Stomach (tissue), 8 donors: ENCODE measurements at regions not wholly inside any gene's neighbourhood (a gene's known extent, or its start where the extent isn't known, plus 50 kb on each side); places are given as distances from the start of the nearest gene placed in this dataset.
"Not testable (repeated sequence)": the region's sequence is repeated elsewhere in the genome, so short reads cannot be mapped to it uniquely, and the experiment has no call there.

ENCODE experiments used
- DNase-seq, 2 donors: peaks; one replicate each; pipeline versions ENCODE4 v3.0.0 to v3.0.0-alpha.2; 2013 to 2019
- H3K27ac ChIP-seq, 5 donors: fragments of 200-600 bp in 4 of 5; sonication (generic) in 4 of 5; one replicate each; pipeline ENCODE4 v1.5.1; 2013 to 2019; ENCODE audit warnings: mild to moderate bottlenecking in 1 of 5, moderate library complexity in 1 of 5
- H3K27me3 ChIP-seq, 3 donors: fragments of 200-600 bp; sonication (generic); one replicate each; pipeline ENCODE4 v1.5.1; 2017 to 2019; ENCODE audit warnings: mixed run types in 1 of 3
- H3K36me3 ChIP-seq, 4 donors: fragments of 200-600 bp; sonication (generic); 1 replicate in 3 of 4; 2 replicates in 1 of 4; pipeline ENCODE4 v1.5.1; 2016 to 2019
- H3K4me1 ChIP-seq, 4 donors: fragments of 200-600 bp; sonication (generic); one replicate each; pipeline ENCODE4 v1.5.1; 2016 to 2019
- H3K4me3 ChIP-seq, 4 donors: fragments of 200-600 bp; sonication (generic) in 3 of 4; one replicate each; pipeline ENCODE4 v1.5.1; 2016 to 2019; ENCODE audit warnings: mild to moderate bottlenecking in 1 of 4
- H3K9me3 ChIP-seq, 4 donors: fragments of 200-600 bp; sonication (generic); one replicate each; pipeline ENCODE4 v1.5.1; 2016 to 2019
- POLR2AphosphoS5 ChIP-seq, 3 donors: sonication (generic); formaldehyde crosslinking; IDR thresholded peaks; one replicate each; pipeline ENCODE4 v1.6.1; 2016; ENCODE audit warnings: antibody characterized with exemption in 3 of 3
- WGBS, 5 donors: extraction: QIAGEN DNeasy Blood & Tissue Kit in 3 of 5; methylation state at CpG; one replicate each; pipeline versions ENCODE4 v1.1.5 to v1.1.7; 2013 to 2018; 5-methylcytosine and 5-hydroxymethylcytosine counted together
- intact Hi-C: fragments of 100-400 bp; cut with DNase I; formaldehyde crosslinking; loops from one replicate; pipeline ENCODE4 v1.15.1; 2023; ENCODE audit warnings: low total_unique reads
- donor health status: healthy with polysubstance abuse.
- donor health status: Bipolar disorder and iron deficiency.
- donor health status: healthy.

DNA sequence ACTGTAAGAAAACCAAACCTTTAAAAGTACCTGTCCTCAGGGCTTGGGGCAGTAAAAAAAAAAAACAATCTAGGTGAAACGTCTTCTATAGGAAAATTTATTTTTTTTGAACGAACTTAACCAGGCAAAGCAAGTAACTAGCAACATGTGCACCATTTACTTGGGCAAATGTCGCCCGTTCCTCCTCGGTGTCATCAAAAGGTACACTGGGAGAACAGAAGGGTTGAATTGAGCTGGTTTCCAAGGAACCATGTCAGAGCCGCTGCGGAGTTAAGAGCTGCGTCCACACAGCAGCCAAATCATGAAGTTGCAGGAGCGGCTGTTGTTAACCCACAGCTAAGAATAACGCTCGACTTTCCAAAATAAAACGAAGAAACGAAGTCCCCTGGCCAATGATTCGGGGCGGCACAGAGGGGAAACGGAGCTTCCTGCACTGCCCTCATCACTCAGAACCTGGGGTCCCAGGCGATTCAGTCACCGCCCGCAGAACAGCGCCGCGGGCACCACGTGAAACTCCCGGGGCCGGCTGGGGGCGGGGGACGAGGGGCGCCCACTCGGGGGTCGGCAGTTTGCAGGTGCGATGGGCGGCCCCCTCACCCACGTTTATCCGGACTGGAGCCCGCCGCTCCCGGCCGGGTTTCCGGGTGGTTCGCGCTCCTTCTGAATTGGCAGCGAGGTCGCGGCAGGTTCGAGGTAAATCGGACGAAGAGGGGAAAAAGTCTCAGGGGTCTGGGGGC lies 53.6 kb upstream of the PLGLB1 start:
- H3K36me3 ChIP-seq, H3K9me3 ChIP-seq, H3K4me1 ChIP-seq, intact Hi-C loops, H3K27me3 ChIP-seq: not testable (repeated sequence)
- Histone ChIP-seq H3K27ac (peak overlapping the region; percentile 89 to 97 (median 93)), H3K4me3 (peak overlapping the region; percentile 52 to 83 (median 71))
- 0 to 1% (median 0%) methylated on average over 9 to 38 of the region's 47 CpGs for WGBS, 5 donors
- DNase-seq: peak in 1 of 2 donors; percentile 48

DNA sequence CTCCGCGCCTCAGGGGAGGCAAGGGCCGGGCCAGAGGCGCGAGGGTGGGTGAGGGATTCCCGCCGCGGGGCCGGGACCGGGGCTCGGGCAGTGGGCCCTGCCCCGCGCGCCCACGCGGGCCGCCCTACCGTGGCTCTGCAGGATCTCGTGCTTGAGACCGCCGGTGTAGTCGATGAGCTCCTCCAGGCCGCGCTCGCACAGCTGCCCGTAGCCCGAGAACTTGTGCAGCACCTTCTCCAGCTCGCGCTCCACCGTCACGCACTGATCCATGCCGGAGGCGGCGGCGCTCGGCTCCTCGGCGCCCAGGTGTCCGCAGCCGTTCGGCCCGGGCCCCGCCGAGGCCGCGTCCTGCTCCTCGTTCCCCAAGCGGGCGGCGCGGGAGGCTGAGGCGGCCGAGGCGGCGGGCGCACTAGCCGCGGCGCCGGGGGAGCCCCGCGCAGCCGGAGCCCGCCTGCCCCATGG lies 54.2 kb upstream of the PLGLB1 start:
- H3K9me3 ChIP-seq, H3K36me3 ChIP-seq, intact Hi-C loops, H3K4me1 ChIP-seq, H3K27me3 ChIP-seq: not testable (repeated sequence)
- WGBS, 5 donors: 0 to 1% (median 0%) methylated on average over 16 to 32 of the region's 64 CpGs; no CpG with 5 or more reads in 2 of the 5 donors
- peak; percentile 53 to 72 for DNase-seq
- peak overlapping the region; percentile 89 to 97 (median 93) for H3K27ac ChIP-seq
- peak overlapping the region; percentile 52 to 83 (median 71) for H3K4me3 ChIP-seq

DNA sequence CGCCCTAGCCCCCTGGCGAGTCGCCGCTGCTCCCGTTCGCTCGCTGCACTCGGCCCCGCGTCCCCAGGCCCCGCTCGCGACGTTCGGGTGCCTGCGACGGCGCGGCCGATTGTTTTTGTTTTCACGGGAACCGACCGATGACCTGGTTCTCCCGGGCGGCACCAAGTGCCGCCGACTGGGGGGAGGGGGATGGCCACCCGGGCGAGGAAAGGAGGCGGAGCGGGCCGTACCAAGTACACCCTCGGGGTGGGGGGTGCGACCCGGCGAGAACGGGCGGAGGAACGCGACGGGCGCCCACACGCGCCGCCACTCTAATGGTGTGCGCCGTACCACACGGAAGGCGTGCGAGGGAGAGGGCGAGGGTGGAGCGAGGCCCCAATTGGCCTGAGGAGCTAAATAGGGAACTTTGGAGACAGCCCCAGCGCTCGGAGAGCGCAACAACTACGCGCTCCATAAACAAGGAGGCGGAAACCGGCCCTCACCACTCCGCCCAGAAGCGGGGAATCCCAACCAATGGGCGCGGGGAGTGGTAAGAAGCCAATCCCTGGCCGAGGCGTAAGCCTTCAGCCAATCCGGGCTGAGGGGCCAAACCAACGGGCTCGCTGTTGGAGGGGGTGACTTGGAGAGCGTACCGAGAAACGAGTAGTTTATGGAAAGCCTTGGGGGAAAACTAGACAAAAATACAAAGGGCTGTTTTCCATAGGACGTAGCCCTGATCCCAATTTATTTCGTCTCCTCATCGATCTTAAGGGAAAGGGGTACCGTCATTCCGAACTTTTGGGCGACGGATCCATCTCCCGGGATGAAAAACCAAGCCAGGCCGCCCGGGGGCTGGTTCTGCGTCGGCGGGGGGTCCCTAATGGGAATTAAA lies 54.8 kb upstream of the PLGLB1 start:
- H3K27me3 ChIP-seq, H3K36me3 ChIP-seq, H3K4me1 ChIP-seq, H3K9me3 ChIP-seq, intact Hi-C loops: not testable (repeated sequence)
- peak; percentile 93 to 95 for DNase-seq
- 0 to 1% (median 0%) methylated on average over 16 to 75 of the region's 84 CpGs for WGBS, 5 donors
- Histone ChIP-seq H3K27ac (peak overlapping the region; percentile 89 to 97 (median 93)), H3K4me3 (peak overlapping the region; percentile 52 to 83 (median 71))
- TF ChIP-seq POLR2AphosphoS5 (IDR thresholded peaks at IDR 0.05): peak in 2 of 3 donors; percentile 27 to 39

DNA sequence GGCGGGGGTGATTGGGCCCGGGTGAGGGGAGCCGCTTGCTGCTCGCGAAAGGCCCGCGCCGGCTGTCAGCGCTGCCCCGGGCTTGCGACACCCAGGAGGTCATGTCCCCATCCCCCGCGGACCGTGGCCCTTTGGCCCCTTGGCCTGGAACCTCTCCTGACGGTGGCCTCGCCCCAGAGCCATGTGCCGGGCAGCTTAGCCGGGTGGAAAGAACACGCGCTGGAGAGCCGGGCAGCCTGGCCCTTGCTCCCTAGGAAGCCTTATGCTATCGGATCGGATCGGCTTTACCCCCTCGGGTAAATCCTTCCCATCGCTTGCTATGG lies 55.4 kb upstream of the PLGLB1 start:
- H3K36me3 ChIP-seq, H3K27me3 ChIP-seq, H3K4me1 ChIP-seq, H3K9me3 ChIP-seq, DNase-seq, intact Hi-C loops: not testable (repeated sequence)
- WGBS, 5 donors: 0% methylated on average over 1 to 2 of the region's 26 CpGs; no CpG with 5 or more reads in 2 of the 5 donors
- Histone ChIP-seq H3K27ac (peak overlapping the region; percentile 89 to 97 (median 93)), H3K4me3 (peak overlapping the region; percentile 52 to 83 (median 71))

DNA sequence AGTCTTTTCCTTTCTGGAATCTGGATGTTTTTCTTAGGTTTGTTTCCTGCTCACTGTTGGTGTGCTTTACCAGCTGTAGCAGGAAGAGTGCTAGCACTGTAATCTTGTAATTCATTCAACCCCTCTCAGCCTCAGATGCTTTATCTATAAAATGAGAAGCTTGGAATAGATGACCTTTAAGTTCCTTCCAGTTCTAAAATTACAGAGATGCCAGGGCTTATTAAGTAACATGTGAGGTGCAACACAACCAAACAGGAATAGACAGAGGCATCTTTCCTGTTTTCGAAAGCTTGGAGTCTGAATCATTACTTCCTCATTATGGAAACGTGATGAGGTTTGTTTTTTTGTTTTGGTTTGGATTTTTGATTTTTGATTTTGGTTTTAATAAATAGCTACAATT lies 60.1 kb upstream of the PLGLB1 start:
- H3K27me3 ChIP-seq, H3K4me3 ChIP-seq, DNase-seq, H3K36me3 ChIP-seq, H3K27ac ChIP-seq, H3K4me1 ChIP-seq, intact Hi-C loops, H3K9me3 ChIP-seq: not testable (repeated sequence)
- no CpG with 5 or more reads among the region's 2 CpGs for WGBS, 5 donors

DNA sequence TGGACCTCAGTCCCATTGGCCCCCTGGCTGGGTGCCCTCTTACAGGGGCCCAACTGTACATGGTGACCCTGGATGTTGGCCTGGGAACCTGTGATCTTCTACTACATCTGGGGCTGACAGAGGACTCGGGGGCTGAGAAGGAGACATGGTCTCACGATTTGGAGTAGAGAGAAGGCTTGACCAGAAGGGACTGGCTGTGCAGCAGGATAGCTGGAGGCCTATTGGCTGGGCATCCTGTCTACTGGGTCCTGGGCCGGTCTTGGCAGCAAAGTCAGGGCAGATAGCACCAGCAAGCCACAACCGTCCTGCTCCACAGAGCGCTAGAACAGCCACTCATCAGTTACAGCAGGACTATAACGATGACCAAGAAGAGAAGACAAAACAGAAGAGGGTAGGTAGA lies 66.4 kb upstream of the PLGLB1 start:
- intact Hi-C loops, H3K9me3 ChIP-seq, DNase-seq, H3K27ac ChIP-seq, H3K4me1 ChIP-seq, H3K27me3 ChIP-seq, H3K36me3 ChIP-seq, H3K4me3 ChIP-seq: not testable (repeated sequence)
- 87 to 96% (median 95%) methylated on average over 4 to 6 of the region's 6 CpGs for WGBS, 5 donors

DNA sequence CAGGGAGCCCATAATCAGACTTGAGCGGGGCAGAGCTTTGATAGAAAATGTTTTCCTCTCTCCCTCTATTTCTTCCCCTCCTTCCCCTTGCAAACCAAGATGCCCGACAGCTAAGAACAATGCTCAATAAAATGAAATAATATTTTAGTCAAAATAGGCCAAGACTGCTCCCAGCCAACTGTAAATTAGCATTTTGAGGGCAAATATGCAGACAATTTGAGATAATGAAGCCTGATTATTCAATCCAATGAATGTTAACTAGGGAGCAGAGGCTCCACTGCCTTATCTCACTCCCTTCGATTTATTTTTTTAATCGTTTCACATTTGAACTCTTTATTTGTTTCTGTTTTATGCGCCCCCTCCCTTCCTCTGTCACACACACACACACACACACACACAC lies 67.8 kb upstream of the PLGLB1 start:
- H3K36me3 ChIP-seq, H3K27me3 ChIP-seq, intact Hi-C loops, DNase-seq, H3K4me3 ChIP-seq, H3K4me1 ChIP-seq, H3K27ac ChIP-seq, H3K9me3 ChIP-seq: not testable (repeated sequence)
- 50 to 93% (median 83%) methylated on average over 1 to 3 of the region's 5 CpGs for WGBS, 5 donors

DNA sequence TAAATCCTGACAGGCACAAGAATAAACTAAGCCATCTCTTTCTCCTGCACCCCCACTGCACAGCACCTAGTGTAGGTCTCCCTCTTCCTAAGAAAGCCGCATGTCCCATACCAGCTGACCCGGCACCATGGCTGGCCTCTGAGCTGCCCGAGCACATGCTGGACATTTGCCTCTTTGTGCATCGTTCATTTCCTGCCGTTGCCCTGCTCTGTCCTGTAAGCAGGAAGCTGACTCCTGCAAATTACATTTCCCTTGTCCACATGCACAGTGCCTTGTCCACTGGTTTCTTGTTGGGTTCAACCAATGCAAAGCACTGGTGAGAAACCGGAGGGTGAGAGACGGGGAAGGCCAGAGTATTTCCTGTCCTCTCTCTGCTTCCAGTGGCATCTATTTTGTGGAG lies 71.6 kb upstream of the PLGLB1 start:
- H3K27ac ChIP-seq, intact Hi-C loops, H3K9me3 ChIP-seq, H3K36me3 ChIP-seq, H3K27me3 ChIP-seq, H3K4me1 ChIP-seq, H3K4me3 ChIP-seq, DNase-seq: not testable (repeated sequence)
- WGBS, 5 donors: 79 to 85% (median 81%) methylated on average over 2 to 3 of the region's 7 CpGs; no CpG with 5 or more reads in 1 of the 5 donors

DNA sequence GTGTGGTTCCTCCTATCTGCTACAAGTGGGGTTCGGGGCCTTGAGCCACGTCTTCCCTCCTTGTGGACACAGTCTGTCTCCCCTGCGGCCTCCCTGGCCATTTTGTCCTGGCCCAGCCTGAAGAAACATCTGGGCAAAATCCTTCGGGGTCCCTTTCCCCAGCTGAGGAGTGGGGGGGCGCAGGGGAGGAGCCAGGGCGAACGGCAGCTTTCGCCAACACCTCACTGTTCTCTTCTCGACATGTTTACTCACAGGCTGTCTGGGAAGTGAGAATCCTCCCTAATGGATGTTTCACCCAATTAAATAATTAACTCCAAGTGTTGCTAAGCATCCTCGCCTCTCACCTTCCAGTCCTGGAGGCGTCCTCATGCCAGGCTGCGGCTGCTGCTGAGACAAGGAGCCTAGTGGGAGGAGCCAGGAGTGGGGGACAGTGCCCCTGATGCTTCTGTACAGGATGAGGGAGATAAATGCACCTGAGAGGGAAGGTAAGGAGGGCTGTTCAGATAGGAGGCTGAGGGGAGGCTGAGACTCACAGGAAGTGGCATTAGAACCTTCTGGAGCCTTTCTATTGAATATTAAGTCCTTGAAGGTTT lies 72.4 kb upstream of the PLGLB1 start:
- H3K4me1 ChIP-seq, H3K36me3 ChIP-seq, H3K27me3 ChIP-seq, H3K27ac ChIP-seq, DNase-seq, intact Hi-C loops, H3K9me3 ChIP-seq, H3K4me3 ChIP-seq: not testable (repeated sequence)
- WGBS, 5 donors: 53 to 71% (median 56%) methylated on average over 6 to 9 of the region's 12 CpGs

DNA sequence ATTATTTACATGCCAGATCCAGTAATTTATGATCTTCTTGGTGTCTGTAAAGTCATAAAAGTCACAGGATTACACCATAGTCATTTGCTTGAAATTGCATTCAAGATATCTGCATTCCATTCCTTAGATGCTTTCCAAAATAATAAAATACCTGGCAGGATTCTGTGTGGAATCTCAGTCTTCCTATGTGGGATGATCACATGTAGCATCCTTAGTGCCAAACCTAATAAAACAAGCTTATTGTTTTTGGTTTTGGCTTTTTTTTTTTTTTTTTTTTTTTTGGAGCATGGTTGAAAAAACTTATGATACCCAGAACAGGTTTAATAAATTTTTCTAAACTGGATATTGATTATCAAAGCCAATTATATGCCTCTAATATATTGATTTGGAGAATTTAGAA lies 74.2 kb upstream of the PLGLB1 start:
- not testable (repeated sequence) for DNase-seq, H3K4me3 ChIP-seq

DNA sequence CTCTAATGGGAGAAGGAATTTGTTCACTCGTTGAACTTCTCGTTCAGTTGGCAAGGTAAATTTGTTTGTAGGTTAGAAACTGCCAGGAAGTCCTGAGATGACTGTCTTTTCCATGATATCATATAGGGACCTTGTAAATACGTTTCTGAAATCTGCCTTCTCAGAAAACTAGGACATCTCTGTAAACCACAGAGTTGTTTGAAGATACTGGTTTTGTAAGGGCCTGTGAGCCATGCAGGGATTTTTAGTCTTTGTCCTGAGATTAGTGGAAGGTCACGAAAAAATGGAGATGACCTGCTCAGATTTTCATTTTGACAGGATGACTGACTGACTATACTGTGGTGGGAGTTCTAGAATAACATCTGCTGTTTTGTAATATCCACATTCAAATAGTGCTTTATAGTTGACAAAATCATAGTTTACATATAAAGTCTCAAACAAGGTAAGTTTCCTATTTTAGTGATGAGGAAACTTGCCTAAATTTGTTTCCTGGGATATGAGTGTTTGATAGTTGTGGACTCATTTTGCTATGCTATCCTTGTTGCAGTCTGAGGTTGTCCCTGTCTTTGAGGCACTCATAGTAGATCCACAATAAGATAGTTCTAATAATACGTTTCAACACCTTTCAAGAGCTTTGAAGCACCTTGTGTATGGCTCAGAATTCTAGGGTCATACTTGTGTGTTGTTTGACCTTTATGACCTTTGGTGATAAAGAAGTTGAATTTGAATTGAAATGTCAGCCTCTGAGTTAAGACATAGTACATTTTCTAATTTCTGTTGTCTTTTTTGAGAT lies 107.3 kb upstream of the PLGLB1 start:
- H3K4me1 ChIP-seq, H3K4me3 ChIP-seq, intact Hi-C loops, H3K27me3 ChIP-seq, H3K36me3 ChIP-seq, H3K27ac ChIP-seq, H3K9me3 ChIP-seq, DNase-seq: not testable (repeated sequence)
- 44 to 63% (median 55%) methylated on average over 3 to 4 of the region's 5 CpGs for WGBS, 5 donors

More for the DNA sequence above, 74.2 kb upstream of the PLGLB1 start:
- intact Hi-C loops, H3K27ac ChIP-seq, H3K9me3 ChIP-seq, H3K36me3 ChIP-seq, H3K4me1 ChIP-seq, H3K27me3 ChIP-seq: not testable (repeated sequence)
